ENCODE measurements at regions not wholly inside any gene's neighbourhood (a gene's known extent, or its start where the extent isn't known, plus 50 kb on each side); places are given as distances from the start of the nearest gene placed in this dataset.

GRCh38 chr2:65786765-65787164, 354.4 kb upstream of the SPRED2 start:
- TF ChIP-seq CTCF (IDR thresholded peaks at IDR 0.05) (no peak), POLR2A (IDR thresholded peaks at IDR 0.05) (no peak)
